SH-SY5Y (cell line): ENCODE measurements at regions not wholly inside any gene's neighbourhood (a gene's known extent, or its start where the extent isn't known, plus 50 kb on each side); places are given as distances from the start of the nearest gene placed in this dataset.

Experiments
- GATA2 ChIP-seq: IDR thresholded peaks from 2 replicates; pipeline ENCODE4 v1.6.1; 2011; ENCODE audit warnings: mild to moderate bottlenecking, low read depth, low read length
- GATA3 ChIP-seq: IDR thresholded peaks from 2 replicates; pipeline ENCODE4 v1.6.1; 2011; ENCODE audit warnings: low read depth, mild to moderate bottlenecking, low read length, moderate library complexity

DNA sequence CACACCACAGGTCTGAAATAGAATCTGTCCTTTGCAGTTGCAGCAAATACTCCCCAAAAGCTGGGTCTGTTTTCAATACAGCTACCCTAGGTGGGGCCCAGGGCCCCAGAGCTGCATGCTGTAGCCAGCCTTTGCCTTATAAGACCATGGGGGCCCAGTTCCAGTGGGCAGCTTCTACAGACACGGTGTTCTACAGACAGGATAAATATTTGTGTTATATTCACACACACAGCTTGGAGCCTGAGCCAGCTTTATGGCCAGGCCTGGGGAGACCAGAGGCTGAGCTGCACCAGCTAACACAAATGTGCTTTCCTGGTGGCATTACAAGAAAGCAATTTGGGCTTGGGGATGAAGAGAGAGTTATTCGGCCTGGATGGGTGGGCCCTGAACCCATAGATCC lies 151.8 kb upstream of the NCAM1 start:
- TF ChIP-seq GATA2 (no peak), GATA3 (no peak)
